ENCODE measurements at regions not wholly inside any gene's neighbourhood (a gene's known extent, or its start where the extent isn't known, plus 50 kb on each side); places are given as distances from the start of the nearest gene placed in this dataset.

DNA sequence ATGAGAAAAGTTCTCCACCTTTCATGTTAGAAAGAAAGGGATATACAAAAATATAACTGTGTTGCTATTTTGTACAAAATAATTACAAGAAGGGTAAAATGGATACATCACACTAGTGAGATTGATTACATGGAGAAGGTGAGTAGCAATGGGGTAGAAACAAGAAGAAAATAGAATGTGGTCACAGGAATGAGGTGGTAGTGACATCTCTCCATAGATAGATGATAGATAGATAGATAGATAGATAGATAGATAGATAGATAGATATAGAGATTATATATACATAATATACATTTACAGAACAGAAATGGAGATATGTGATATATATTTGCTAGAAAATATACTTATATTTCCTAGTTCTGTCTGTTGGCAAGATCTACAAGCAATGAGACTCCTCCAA is 95.3 kb upstream of the RGPD4 start:
- no peaks in the 10 kb centered on the region for H3K27me3 ChIP-seq (ENCODE audit: control insufficient read depth in 3 of 3, insufficient read depth in 3 of 3, low read length in 2 of 3)
- H3K9me3 ChIP-seq (ENCODE audit: control insufficient read depth in 4 of 4, insufficient read depth in 3 of 4, low read length in 3 of 4): no peaks in the 10 kb centered on the region
- H3K4me1 ChIP-seq (ENCODE audit: control insufficient read depth in 5 of 5, insufficient read depth in 5 of 5, low read length in 5 of 5): no peaks in the 10 kb centered on the region
- ATAC-seq (ENCODE audit: insufficient read depth, low FRiP score) (no peak), DNase-seq (no peak)
- H3K9ac ChIP-seq (ENCODE audit: insufficient read depth in 1 of 2, low read length in 2 of 2): no peak overlapping the region
- TF ChIP-seq CTCF (IDR thresholded peaks at IDR 0.05; ENCODE audit: control extremely low read depth, extremely low read depth): no peak
- no peak overlapping the region for H3K4me3 ChIP-seq
- H3K36me3 ChIP-seq (ENCODE audit: control insufficient read depth in 4 of 4, insufficient read depth in 4 of 4, low read length in 4 of 4): no peaks in the 10 kb centered on the region
- no peak overlapping the region for H3K27ac ChIP-seq (ENCODE audit: low read depth in 1 of 2, low read length in 1 of 2)

DNA sequence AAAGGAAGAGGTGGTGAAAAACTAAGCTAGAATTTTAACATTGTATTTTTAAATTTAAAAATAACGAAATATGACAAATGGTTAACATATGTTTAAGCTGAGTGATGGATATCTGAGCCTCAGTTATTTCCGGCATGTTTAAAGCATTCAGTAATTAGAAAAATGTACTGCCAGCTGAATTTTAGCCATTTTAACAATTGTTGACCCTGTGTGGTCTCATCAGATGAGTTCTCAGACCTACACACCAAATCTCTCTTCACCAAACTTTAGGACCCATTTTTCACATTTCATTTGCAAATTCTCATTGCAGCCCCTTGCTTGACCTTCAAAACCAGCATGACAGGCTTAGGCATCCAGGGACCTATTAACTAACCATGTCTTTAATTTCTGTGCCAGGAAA is 91.5 kb upstream of the RGPD4 start:
- TF ChIP-seq CTCF (IDR thresholded peaks at IDR 0.05; ENCODE audit: control extremely low read depth, extremely low read depth): no peak
- 78 to 82% methylated on average over 2 of the region's 2 CpGs for WGBS, 2 donors
- Histone ChIP-seq H3K9me3 (ENCODE audit: control insufficient read depth in 4 of 4, insufficient read depth in 3 of 4, low read length in 3 of 4) (no peaks in the 10 kb centered on the region), H3K36me3 (ENCODE audit: control insufficient read depth in 4 of 4, insufficient read depth in 4 of 4, low read length in 4 of 4) (no peaks in the 10 kb centered on the region), H3K27me3 (ENCODE audit: control insufficient read depth in 3 of 3, insufficient read depth in 3 of 3, low read length in 2 of 3) (no peaks in the 10 kb centered on the region), H3K4me3 (no peak overlapping the region), H3K9ac (ENCODE audit: insufficient read depth in 1 of 2, low read length in 2 of 2) (no peak overlapping the region), H3K4me1 (ENCODE audit: control insufficient read depth in 5 of 5, insufficient read depth in 5 of 5, low read length in 5 of 5) (no peaks in the 10 kb centered on the region), H3K27ac (ENCODE audit: low read depth in 1 of 2, low read length in 1 of 2) (no peak overlapping the region)
- ATAC-seq (ENCODE audit: insufficient read depth, low FRiP score) (no peak), DNase-seq (no peak)

- no peak overlapping the region for H3K27ac ChIP-seq (ENCODE audit: low read depth in 1 of 2, low read length in 1 of 2)
- H3K4me1 ChIP-seq (ENCODE audit: control insufficient read depth in 5 of 5, insufficient read depth in 5 of 5, low read length in 5 of 5): no peaks in the 10 kb centered on the region
- no peak for ATAC-seq (ENCODE audit: insufficient read depth, low FRiP score)
- DNase-seq: no peak
- H3K9ac ChIP-seq (ENCODE audit: insufficient read depth in 1 of 2, low read length in 2 of 2): no peak overlapping the region
- H3K36me3 ChIP-seq (ENCODE audit: control insufficient read depth in 4 of 4, insufficient read depth in 4 of 4, low read length in 4 of 4): no peaks in the 10 kb centered on the region
- H3K4me3 ChIP-seq: no peak overlapping the region
- no peak for TF ChIP-seq CTCF (IDR thresholded peaks at IDR 0.05; ENCODE audit: control extremely low read depth, extremely low read depth)
- no peaks in the 10 kb centered on the region for H3K27me3 ChIP-seq (ENCODE audit: control insufficient read depth in 3 of 3, insufficient read depth in 3 of 3, low read length in 2 of 3)
- H3K9me3 ChIP-seq (ENCODE audit: control insufficient read depth in 4 of 4, insufficient read depth in 3 of 4, low read length in 3 of 4): no peaks in the 10 kb centered on the region
These were observed 88.9 kb upstream of the RGPD4 start for GRCh38 chr2:107737756-107738155.

- DNase-seq (no peak), ATAC-seq (ENCODE audit: insufficient read depth, low FRiP score) (no peak)
- no peaks in the 10 kb centered on the region for H3K27me3 ChIP-seq (ENCODE audit: control insufficient read depth in 3 of 3, insufficient read depth in 3 of 3, low read length in 2 of 3)
- no peaks in the 10 kb centered on the region for H3K36me3 ChIP-seq (ENCODE audit: control insufficient read depth in 4 of 4, insufficient read depth in 4 of 4, low read length in 4 of 4)
- no peaks in the 10 kb centered on the region for H3K9me3 ChIP-seq (ENCODE audit: control insufficient read depth in 4 of 4, insufficient read depth in 3 of 4, low read length in 3 of 4)
- H3K4me1 ChIP-seq (ENCODE audit: control insufficient read depth in 5 of 5, insufficient read depth in 5 of 5, low read length in 5 of 5): no peaks in the 10 kb centered on the region
- no peak overlapping the region for H3K27ac ChIP-seq (ENCODE audit: low read depth in 1 of 2, low read length in 1 of 2)
- no peak for TF ChIP-seq CTCF (IDR thresholded peaks at IDR 0.05; ENCODE audit: control extremely low read depth, extremely low read depth)
- WGBS, 2 donors: 71 to 76% methylated on average over 4 of the region's 4 CpGs
- H3K9ac ChIP-seq (ENCODE audit: insufficient read depth in 1 of 2, low read length in 2 of 2): no peak overlapping the region
- no peak overlapping the region for H3K4me3 ChIP-seq
These were observed 88.4 kb upstream of the RGPD4 start for GRCh38 chr2:107738266-107738665.
